Progenitor cell of endocrine pancreas (in vitro differentiated cells): ENCODE measurements at regions not wholly inside any gene's neighbourhood (a gene's known extent, or its start where the extent isn't known, plus 50 kb on each side); places are given as distances from the start of the nearest gene placed in this dataset.

ENCODE experiments used
- DNase-seq: peaks from one replicate; pipeline ENCODE4 v3.0.0; 2021; ENCODE audit warnings: low spot score; ENCODE audit not compliant: unreplicated experiment
- H3K27ac Mint-ChIP-seq: 2 replicates; pipeline ENCODE4 v1.8.0; 2021; ENCODE audit warnings: mild to moderate bottlenecking, moderate library complexity, mixed read lengths
- H3K27me3 Mint-ChIP-seq: 2 replicates; pipeline ENCODE4 v1.8.0; 2021; ENCODE audit warnings: mixed read lengths
- H3K36me3 Mint-ChIP-seq: 2 replicates; pipeline ENCODE4 v1.8.0; 2022; ENCODE audit warnings: mixed read lengths; ENCODE audit not compliant: insufficient read depth
- H3K4me1 Mint-ChIP-seq: 2 replicates; pipeline ENCODE4 v1.8.0; 2021; ENCODE audit warnings: low read depth, mixed read lengths
- H3K4me3 Mint-ChIP-seq: 2 replicates; pipeline ENCODE4 v1.8.0; 2021; ENCODE audit warnings: low read depth, mild to moderate bottlenecking, moderate library complexity, mixed read lengths
- H3K9me3 Mint-ChIP-seq: 2 replicates; pipeline ENCODE4 v1.8.0; 2021; ENCODE audit warnings: low read depth, mixed read lengths
- CTCF ChIP-seq: fragments of 200-600 bp; sonication (generic); IDR thresholded peaks from one replicate; pipeline ENCODE4 v1.5.0; 2021; ENCODE audit warnings: antibody characterized with exemption, mild to moderate bottlenecking; ENCODE audit not compliant: unreplicated experiment

GRCh38 chr5:39650008-39650762, 225.4 kb upstream of the DAB2 start:
- no peaks in the 10 kb centered on the region for H3K36me3 Mint-ChIP-seq
- no peak for TF ChIP-seq CTCF
- no peaks in the 10 kb centered on the region for H3K27me3 Mint-ChIP-seq
- H3K4me1 Mint-ChIP-seq, result no peaks in the 10 kb centered on the region
- no peak overlapping the region for H3K4me3 Mint-ChIP-seq
- H3K9me3 Mint-ChIP-seq, result peaks cover 9% of the 10 kb centered on the region
- H3K27ac Mint-ChIP-seq, result no peak overlapping the region
- DNase-seq, result no peak

GRCh38 chr5:39648848-39649227, 224.1 kb upstream of the DAB2 start:
- Mint-ChIP-seq H3K4me1 (no peaks in the 10 kb centered on the region), H3K9me3 (peaks cover 12% of the 10 kb centered on the region)
- DNase-seq, result no peak

GRCh38 chr5:39648085-39648847, 223.5 kb upstream of the DAB2 start:
- Mint-ChIP-seq H3K4me1 (no peaks in the 10 kb centered on the region), H3K27ac (no peak overlapping the region), H3K36me3 (no peaks in the 10 kb centered on the region), H3K4me3 (no peak overlapping the region), H3K9me3 (peaks cover 12% of the 10 kb centered on the region), H3K27me3 (no peaks in the 10 kb centered on the region)
- no peak for DNase-seq
- TF ChIP-seq CTCF, result no peak

More at GRCh38 chr5:39648848-39649227, 224.1 kb upstream of the DAB2 start:
- no peaks in the 10 kb centered on the region for H3K36me3 Mint-ChIP-seq
- no peak overlapping the region for H3K27ac Mint-ChIP-seq
- no peak overlapping the region for H3K4me3 Mint-ChIP-seq
- no peak for TF ChIP-seq CTCF
- no peaks in the 10 kb centered on the region for H3K27me3 Mint-ChIP-seq

- no peak overlapping the region for H3K27ac Mint-ChIP-seq
- TF ChIP-seq CTCF, result no peak
- H3K36me3 Mint-ChIP-seq, result no peaks in the 10 kb centered on the region
- H3K27me3 Mint-ChIP-seq, result no peaks in the 10 kb centered on the region
- H3K9me3 Mint-ChIP-seq, result peaks cover 10% of the 10 kb centered on the region
- DNase-seq, result no peak
- H3K4me3 Mint-ChIP-seq, result no peak overlapping the region
- peaks cover 8% of the 10 kb centered on the region for H3K4me1 Mint-ChIP-seq
These were observed 215.8 kb upstream of the DAB2 start for GRCh38 chr5:39640552-39640951.

- peaks cover 13% of the 10 kb centered on the region for H3K4me1 Mint-ChIP-seq
- no peak for DNase-seq
- no peak overlapping the region for H3K27ac Mint-ChIP-seq
- H3K27me3 Mint-ChIP-seq, result no peaks in the 10 kb centered on the region
- H3K9me3 Mint-ChIP-seq, result peaks cover 6% of the 10 kb centered on the region
- TF ChIP-seq CTCF, result no peak
- H3K4me3 Mint-ChIP-seq, result no peak overlapping the region
- no peaks in the 10 kb centered on the region for H3K36me3 Mint-ChIP-seq
These were observed 214.9 kb upstream of the DAB2 start for GRCh38 chr5:39639618-39640089.
